ENCODE measurements at regions not wholly inside any gene's neighbourhood (a gene's known extent, or its start where the extent isn't known, plus 50 kb on each side); places are given as distances from the start of the nearest gene placed in this dataset.

GRCh38 chr9:38482918-38483592 is 58.8 kb upstream of the IGFBPL1 start:
- no peak for TF ChIP-seq TFAP4 (IDR thresholded peaks at IDR 0.05; ENCODE audit: borderline replicate concordance, low read depth)
- TF ChIP-seq SALL2 (CRISPR knock-in tag; IDR thresholded peaks at IDR 0.05) = no peak
- TF ChIP-seq ZNF589 (CRISPR knock-in tag; conservative IDR thresholded peaks at IDR 0.05) = no peak
- TF ChIP-seq ZBTB49 (CRISPR knock-in tag; IDR thresholded peaks at IDR 0.05; ENCODE audit: borderline replicate concordance) = no peak
- no peak for TF ChIP-seq GABPB1 (CRISPR knock-in tag; IDR thresholded peaks at IDR 0.05)

All from HepG2 (cell line).